Heart left ventricle (tissue), 16 donors: ENCODE measurements at regions not wholly inside any gene's neighbourhood (a gene's known extent, or its start where the extent isn't known, plus 50 kb on each side); places are given as distances from the start of the nearest gene placed in this dataset.

ENCODE experiments used
- ATAC-seq, 4 donors: fragments of 200-7000 bp; cut with Tn5 transposase; one replicate each; pipeline ENCODE4 v1.9.1; 2020 to 2022; ENCODE audit warnings: moderate library complexity in 4 of 4, mild to moderate bottlenecking in 3 of 4, moderate number of reproducible peaks in 1 of 4
- DNase-seq, 5 donors: peaks; one replicate each; pipeline ENCODE4 v3.0.0-alpha.2; 2020
- H3K27ac ChIP-seq, 12 donors: fragments of 200-600 bp; sonication (generic) in 4 of 12; one replicate each; pipeline versions ENCODE4 v1.5.0 to v1.8.0; 2016 to 2022; ENCODE audit warnings: mild to moderate bottlenecking in 2 of 12
- H3K27me3 ChIP-seq, 9 donors: fragments of 200-600 bp; sonication (generic) in 2 of 9; one replicate each; pipeline versions ENCODE4 v1.5.1 to v1.8.0; 2016 to 2022; ENCODE audit warnings: mild to moderate bottlenecking in 3 of 9
- H3K36me3 ChIP-seq, 9 donors: fragments of 200-600 bp; sonication (generic) in 2 of 9; one replicate each; pipeline versions ENCODE4 v1.5.0 to v1.8.0; 2018 to 2022; ENCODE audit warnings: mild to moderate bottlenecking in 2 of 9
- H3K4me1 ChIP-seq, 12 donors: fragments of 200-600 bp; sonication (generic) in 4 of 12; one replicate each; pipeline versions ENCODE4 v1.5.0 to v1.8.0; 2016 to 2022; ENCODE audit warnings: mild to moderate bottlenecking in 3 of 12
- H3K4me3 ChIP-seq, 12 donors: fragments of 200-600 bp; sonication (generic) in 4 of 12; one replicate each; pipeline versions ENCODE4 v1.5.0 to v1.8.0; 2017 to 2022; ENCODE audit warnings: mild to moderate bottlenecking in 9 of 12, moderate library complexity in 4 of 12
- H3K9me3 ChIP-seq, 12 donors: fragments of 200-600 bp; sonication (generic) in 4 of 12; one replicate each; pipeline versions ENCODE4 v1.5.0 to v1.8.0; 2016 to 2022; ENCODE audit warnings: mild to moderate bottlenecking in 1 of 12
- CTCF ChIP-seq, 12 donors: fragments of 200-600 bp; sonication (generic) in 4 of 12; IDR thresholded peaks; one replicate each; pipeline versions ENCODE4 v1.5.0 to v1.8.0; 2018 to 2022; ENCODE audit warnings: antibody characterized with exemption in 12 of 12, mild to moderate bottlenecking in 5 of 12
- POLR2A ChIP-seq, 2 donors: fragments of 450-650 bp; IDR thresholded peaks; one replicate each; pipeline ENCODE4 v1.6.1; 2017; ENCODE audit warnings: antibody characterized with exemption in 2 of 2, mild to moderate bottlenecking in 2 of 2, moderate library complexity in 2 of 2
- WGBS, 4 donors: extraction: QIAGEN DNeasy Blood & Tissue Kit in 2 of 4; methylation state at CpG; one replicate each; pipeline versions ENCODE4 v1.1.5 to v1.1.7; 2013 to 2018; 5-methylcytosine and 5-hydroxymethylcytosine counted together
- intact Hi-C, 10 donors: fragments of 100-400 bp; cut with DNase I; formaldehyde crosslinking; loops; one replicate each; pipeline versions ENCODE4 v1.11.1 to v1.14.2; 2022
- donor health status: ischemic (EF 13 %, LVEDD 7.1; RV severe dilation, severe dysfunction).
- donor health status: healthy with polysubstance abuse.
- donor health status: DM: no; HTN: yes; CAD: no.
- donor health status: DM: no; HTN: no; CAD: no.
- donor health status: ischemic (EF 25% LVEDD 6.9; RV normal size, moderate dysfunction).
- donor health status: ischemic (EF 25% LVEDD 5.7; RV mildly dilated, moderate dysfunction).
- donor health status: healthy.
- donor health status: DM: yes; HTN: yes; CAD: no.
- donor health status: ischemic (EF 35%, LVEDD 5.7; RV mildly dilated, moderate dysfunction).
- donor health status: nonischemic (EF 11% LVEDD 7.7; RV severe dilation, severe dysfunction).
- donor health status: DM: yes; HTN: yes; CAD: no.
- donor health status: PGD.
- donor health status: ischemic (EF 29% LVEDD 5.4; RV normal size, mild dysfunction).
- donor health status: nonischemic (EF 23%, LVEDD 6.1; RV moderate dilation, normal function).

- Histone ChIP-seq H3K27me3 (no peaks in the 10 kb centered on the region), H3K4me1 (peaks cover 0 to 18% (median 9%) of the 10 kb centered on the region in 12 donors), H3K4me3 (no peak overlapping the region), H3K9me3 (no peaks in the 10 kb centered on the region), H3K27ac (no peak overlapping the region), H3K36me3 (no peaks in the 10 kb centered on the region)
- intact Hi-C loops = no loop called here
- TF ChIP-seq POLR2A (IDR thresholded peaks at IDR 0.05) = no peak
- TF ChIP-seq CTCF (IDR thresholded peaks at IDR 0.05) = no peak
- 93 to 96% (median 95%) methylated on average over 7 of the region's 7 CpGs for WGBS, 4 donors
- DNase-seq (no peak), ATAC-seq (no peak)
Measured at GRCh38 chr4:17283251-17283650, 228.6 kb downstream of the QDPR start.

GRCh38 chr4:17280261-17281018, 231.4 kb downstream of the QDPR start:
- Histone ChIP-seq H3K4me3 (no peak overlapping the region), H3K36me3 (no peaks in the 10 kb centered on the region), H3K27ac (no peak overlapping the region), H3K27me3 (no peaks in the 10 kb centered on the region), H3K9me3 (no peaks in the 10 kb centered on the region), H3K4me1 (peaks cover 0 to 32% (median 11%) of the 10 kb centered on the region in 12 donors)
- no peak for DNase-seq
- WGBS, 4 donors = 96 to 99% (median 99%) methylated on average over 6 of the region's 6 CpGs
- peak in 1 of 4 donors; percentile 58 for ATAC-seq
- intact Hi-C loops = loop anchor here in 1 of 10 donors (2.0 kb wide), 1 partner anchor 40 kb away; no protein-coding TSS in a partner anchor
- TF ChIP-seq POLR2A (IDR thresholded peaks at IDR 0.05) (no peak), CTCF (IDR thresholded peaks at IDR 0.05) (no peak)

- intact Hi-C loops = no loop called here
- 29 to 38% (median 34%) methylated on average over 6 of the region's 6 CpGs for WGBS, 4 donors
- peak; percentile 33 to 68 (median 44) for DNase-seq
- H3K9me3 ChIP-seq = no peaks in the 10 kb centered on the region
- peaks cover 0 to 29% (median 0%) of the 10 kb centered on the region in 12 donors for H3K4me1 ChIP-seq
- H3K27me3 ChIP-seq = no peaks in the 10 kb centered on the region
- ATAC-seq = peak in 3 of 4 donors; percentile 63 to 78 (median 68)
- no peak for TF ChIP-seq POLR2A (IDR thresholded peaks at IDR 0.05)
- TF ChIP-seq CTCF (IDR thresholded peaks at IDR 0.05) = no peak
- H3K27ac ChIP-seq = peak overlapping the region in 4 of 12 donors; percentile 15 to 48 (median 34)
- peak overlapping the region in 1 of 12 donors; percentile 11 for H3K4me3 ChIP-seq
- no peaks in the 10 kb centered on the region for H3K36me3 ChIP-seq
Measured at GRCh38 chr4:17276776-17277175, 235.1 kb downstream of the QDPR start.

GRCh38 chr4:17275836-17276235, 236.1 kb downstream of the QDPR start:
- TF ChIP-seq POLR2A (IDR thresholded peaks at IDR 0.05) = no peak
- TF ChIP-seq CTCF (IDR thresholded peaks at IDR 0.05) = no peak
- intact Hi-C loops = no loop called here
- Histone ChIP-seq H3K9me3 (no peaks in the 10 kb centered on the region), H3K4me3 (no peak overlapping the region), H3K27me3 (no peaks in the 10 kb centered on the region), H3K36me3 (no peaks in the 10 kb centered on the region), H3K4me1 (peaks cover 0 to 29% (median 0%) of the 10 kb centered on the region in 12 donors), H3K27ac (no peak overlapping the region)
- DNase-seq = no peak
- no peak for ATAC-seq
- WGBS, 4 donors = 67 to 77% (median 73%) methylated on average over 3 of the region's 3 CpGs
